Rectal smooth muscle tissue (tissue), 1 donor: ENCODE measurements at regions not wholly inside any gene's neighbourhood (a gene's known extent, or its start where the extent isn't known, plus 50 kb on each side); places are given as distances from the start of the nearest gene placed in this dataset.
"Not testable (repeated sequence)": the region's sequence is repeated elsewhere in the genome, so short reads cannot be mapped to it uniquely, and the experiment has no call there.

Experiments
- H3K27ac ChIP-seq: one replicate; pipeline ENCODE4 v1.7.0; 2013; ENCODE audit warnings: low read depth, low read length, inconsistent platforms
- H3K27me3 ChIP-seq: one replicate; pipeline ENCODE4 v1.7.0; 2013; ENCODE audit warnings: low read length; ENCODE audit not compliant: control insufficient read depth, insufficient read depth
- H3K36me3 ChIP-seq: one replicate; pipeline ENCODE4 v1.7.0; 2013; ENCODE audit warnings: low read length; ENCODE audit not compliant: control insufficient read depth, insufficient read depth
- H3K4me1 ChIP-seq: one replicate; pipeline ENCODE4 v1.7.0; 2013; ENCODE audit warnings: low read length; ENCODE audit not compliant: control insufficient read depth, insufficient read depth
- H3K4me3 ChIP-seq: one replicate; pipeline ENCODE4 v1.7.0; 2013; ENCODE audit warnings: low read length
- H3K9ac ChIP-seq: one replicate; pipeline ENCODE4 v1.7.0; 2013; ENCODE audit warnings: low read length

DNA sequence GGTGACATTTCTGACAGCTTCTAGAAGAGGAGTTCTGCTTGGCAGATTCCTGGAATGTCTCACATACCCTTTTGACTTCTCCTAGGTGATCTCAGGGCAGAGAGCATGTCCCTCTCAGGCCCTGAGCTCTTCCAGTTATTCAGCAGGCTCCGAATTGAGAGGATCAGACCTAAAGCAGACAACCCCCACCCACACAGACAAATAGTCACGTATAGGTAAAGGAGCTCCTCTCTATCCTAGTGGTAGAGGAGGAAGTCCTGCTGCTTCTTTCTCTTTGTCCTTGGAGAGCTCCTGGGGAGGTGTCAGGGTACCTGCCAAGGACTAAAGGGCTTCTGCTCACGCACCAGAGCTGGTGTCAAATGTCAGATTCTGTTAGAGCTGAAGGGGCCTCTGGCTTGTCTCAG, 128.1 kb downstream of the IER5 start:
- no peaks in the 10 kb centered on the region for H3K36me3 ChIP-seq
- H3K4me1 ChIP-seq, result no peaks in the 10 kb centered on the region
- H3K4me3 ChIP-seq, result no peak overlapping the region
- no peak overlapping the region for H3K9ac ChIP-seq
- H3K27ac ChIP-seq, result no peak overlapping the region
- H3K27me3 ChIP-seq, result no peaks in the 10 kb centered on the region

- Histone ChIP-seq H3K4me3 (no peak overlapping the region), H3K36me3 (no peaks in the 10 kb centered on the region), H3K27ac (no peak overlapping the region), H3K4me1 (no peaks in the 10 kb centered on the region), H3K27me3 (no peaks in the 10 kb centered on the region), H3K9ac (no peak overlapping the region)
Observed at GRCh38 chr1:181219938-181220337, 131.4 kb downstream of the IER5 start.

- H3K4me1 ChIP-seq, result no peaks in the 10 kb centered on the region
- no peak overlapping the region for H3K9ac ChIP-seq
- H3K36me3 ChIP-seq, result no peaks in the 10 kb centered on the region
- no peaks in the 10 kb centered on the region for H3K27me3 ChIP-seq
- H3K27ac ChIP-seq, result no peak overlapping the region
- H3K4me3 ChIP-seq, result no peak overlapping the region
Observed at GRCh38 chr1:181221078-181221477, 132.6 kb downstream of the IER5 start.

DNA sequence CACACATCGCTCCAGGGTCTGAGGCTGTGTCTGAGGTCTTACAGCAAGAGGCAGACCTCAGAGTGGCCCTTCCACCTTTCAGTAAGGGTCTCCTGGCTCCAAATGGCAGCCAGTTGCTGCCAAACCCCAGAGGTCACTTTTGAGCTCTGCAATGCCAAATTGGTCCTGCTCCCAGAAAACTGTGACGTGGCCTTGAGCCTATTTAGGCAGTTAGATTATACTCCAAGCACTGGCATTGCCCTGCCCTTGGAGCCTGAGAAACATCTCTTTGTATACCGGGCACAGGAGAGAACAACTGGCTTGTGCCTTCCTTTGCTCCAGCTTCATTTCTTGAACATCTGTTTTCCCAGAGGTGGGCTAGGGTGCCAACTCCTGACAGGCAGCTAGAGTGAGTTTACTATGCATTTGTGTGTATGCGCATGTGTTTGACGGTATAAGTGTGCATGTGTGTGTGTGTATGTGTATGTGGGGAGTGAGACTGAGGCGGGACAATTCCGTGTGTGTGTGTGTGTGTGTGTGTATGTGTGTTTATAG, 134.5 kb downstream of the IER5 start:
- no peak overlapping the region for H3K9ac ChIP-seq
- H3K36me3 ChIP-seq, result no peaks in the 10 kb centered on the region
- no peaks in the 10 kb centered on the region for H3K27me3 ChIP-seq
- H3K27ac ChIP-seq, result no peak overlapping the region
- H3K4me3 ChIP-seq, result no peak overlapping the region
- H3K4me1 ChIP-seq, result no peaks in the 10 kb centered on the region

GRCh38 chr1:181226728-181227127, 138.2 kb downstream of the IER5 start:
- H3K4me3 ChIP-seq, H3K27me3 ChIP-seq, H3K4me1 ChIP-seq, H3K36me3 ChIP-seq, H3K27ac ChIP-seq, H3K9ac ChIP-seq: not testable (repeated sequence)

DNA sequence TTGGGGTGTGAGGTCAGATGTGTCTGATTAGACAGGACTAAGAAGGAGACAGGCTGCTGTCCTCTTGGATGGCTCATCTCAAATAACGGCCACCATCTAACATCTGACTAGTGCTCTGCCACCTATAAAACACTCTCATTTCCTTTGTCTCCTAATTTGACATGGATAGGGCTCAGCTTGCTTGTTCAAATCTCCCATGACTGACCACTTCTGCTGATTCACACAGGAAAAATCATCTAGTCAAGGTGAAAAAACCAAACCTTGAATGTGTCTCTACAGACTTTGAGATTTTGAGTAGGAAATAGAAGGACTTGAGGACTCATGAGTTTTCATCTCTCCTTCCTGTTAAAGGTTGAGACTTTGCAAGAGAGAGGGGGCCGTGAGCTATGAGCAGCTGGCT, 150.6 kb downstream of the IER5 start:
- H3K9ac ChIP-seq, result no peak overlapping the region

DNA sequence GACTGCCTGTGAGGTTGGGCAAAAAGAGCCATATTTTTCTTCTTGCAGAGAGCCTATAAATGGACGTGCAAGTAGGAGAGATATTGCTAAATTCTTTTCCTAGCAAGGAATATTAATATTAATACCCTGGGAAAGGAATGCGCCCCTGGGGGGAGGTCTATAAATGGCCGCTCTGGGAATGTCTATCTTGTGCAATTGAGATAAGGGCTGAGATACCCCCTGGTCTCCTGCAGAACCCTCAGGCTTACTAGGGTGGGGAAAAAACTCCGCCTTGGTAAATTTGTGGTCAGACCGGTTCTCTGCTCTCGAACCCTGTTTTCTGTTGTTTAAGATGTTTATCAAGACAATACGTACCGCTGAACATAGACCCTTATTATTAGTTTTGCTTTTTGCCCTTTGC, 157.8 kb downstream of the IER5 start:
- H3K9ac ChIP-seq, H3K4me1 ChIP-seq, H3K27ac ChIP-seq, H3K27me3 ChIP-seq, H3K36me3 ChIP-seq, H3K4me3 ChIP-seq: not testable (repeated sequence)

More for the DNA sequence above, 150.6 kb downstream of the IER5 start:
- no peak overlapping the region for H3K4me3 ChIP-seq
- H3K27me3 ChIP-seq, result no peaks in the 10 kb centered on the region
- H3K36me3 ChIP-seq, result no peaks in the 10 kb centered on the region
- no peaks in the 10 kb centered on the region for H3K4me1 ChIP-seq
- H3K27ac ChIP-seq, result no peak overlapping the region

DNA sequence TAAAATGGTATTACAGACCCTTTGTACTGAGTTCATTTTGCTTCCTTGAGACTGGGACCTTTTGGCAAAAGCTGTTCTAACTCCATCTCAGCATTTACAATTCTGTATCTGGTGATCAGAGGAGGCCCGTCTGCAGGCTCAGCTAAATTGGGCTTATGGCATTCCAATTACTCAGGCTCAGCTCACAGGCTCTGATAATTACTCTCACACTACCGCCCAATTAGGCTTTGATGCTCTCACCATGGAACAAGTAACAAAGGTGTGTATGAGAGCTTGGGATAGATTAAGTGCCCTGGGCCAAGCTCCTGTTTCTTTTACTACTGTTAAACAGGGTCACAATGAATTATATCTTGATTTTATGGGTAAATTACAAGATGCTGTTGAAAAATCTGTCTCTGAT, 159.9 kb downstream of the IER5 start:
- not testable (repeated sequence) for H3K27me3 ChIP-seq, H3K4me3 ChIP-seq, H3K36me3 ChIP-seq, H3K4me1 ChIP-seq, H3K9ac ChIP-seq, H3K27ac ChIP-seq

GRCh38 chr1:181249186-181249585, 160.7 kb downstream of the IER5 start:
- H3K4me1 ChIP-seq, result peaks cover 4% of the 10 kb centered on the region
- no peak overlapping the region for H3K4me3 ChIP-seq
- no peak overlapping the region for H3K27ac ChIP-seq

DNA sequence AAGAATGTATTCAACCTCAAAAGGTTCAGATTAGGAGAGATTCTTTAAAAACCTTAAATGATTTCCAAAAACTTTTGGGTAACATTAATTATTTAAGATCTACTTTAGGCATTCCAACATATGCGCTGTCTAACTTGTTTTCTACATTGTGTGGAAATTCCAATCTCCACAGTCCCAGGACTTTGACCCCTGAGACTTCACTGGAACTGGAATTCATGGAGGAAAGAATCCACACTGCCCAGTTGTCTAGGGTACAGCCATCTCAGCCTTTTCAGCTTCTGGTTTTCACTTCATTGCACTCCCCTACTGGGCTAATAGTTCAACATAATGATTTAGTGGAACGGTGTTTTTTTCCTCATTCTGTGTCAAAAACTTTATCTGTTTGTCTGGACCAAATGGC, 161.5 kb downstream of the IER5 start:
- Histone ChIP-seq H3K36me3 (no peaks in the 10 kb centered on the region), H3K4me1 (peaks cover 4% of the 10 kb centered on the region), H3K27me3 (no peaks in the 10 kb centered on the region), H3K9ac (no peak overlapping the region), H3K4me3 (no peak overlapping the region), H3K27ac (no peak overlapping the region)

More at GRCh38 chr1:181249186-181249585, 160.7 kb downstream of the IER5 start:
- no peaks in the 10 kb centered on the region for H3K36me3 ChIP-seq
- no peaks in the 10 kb centered on the region for H3K27me3 ChIP-seq
- no peak overlapping the region for H3K9ac ChIP-seq

DNA sequence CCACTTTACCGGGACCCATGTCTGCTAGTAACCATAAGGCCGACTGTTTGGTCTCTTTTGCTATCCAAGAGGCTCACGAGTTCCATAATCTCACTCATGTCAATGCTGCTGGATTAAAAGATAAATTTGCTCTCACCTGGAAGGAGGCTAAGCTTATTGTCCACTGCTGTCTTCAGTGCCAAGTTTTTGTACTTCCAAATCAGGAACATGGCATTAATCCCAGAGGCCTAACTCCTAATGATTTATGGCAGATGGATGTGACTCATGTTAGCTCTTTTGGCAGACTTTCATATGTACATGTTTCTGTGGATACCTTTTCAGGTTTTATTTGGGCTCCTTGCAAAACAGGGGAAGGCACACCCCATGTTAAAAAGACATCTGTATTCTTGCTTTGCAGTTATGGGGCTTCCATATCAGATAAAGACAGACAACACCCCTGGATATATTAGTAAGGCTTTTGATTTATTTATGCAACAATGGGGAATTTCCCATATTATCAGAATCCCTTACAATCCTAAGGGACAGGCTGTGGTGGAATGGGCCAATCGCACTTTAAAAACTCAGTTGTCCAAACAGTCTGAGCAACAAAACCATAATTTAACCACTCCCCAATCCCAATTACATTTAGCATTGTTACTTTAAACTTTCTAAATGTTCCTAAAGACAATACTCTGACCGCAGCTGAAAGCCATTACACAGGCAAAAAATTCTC, 162.7 kb downstream of the IER5 start:
- H3K4me1 ChIP-seq, result peaks cover 4% of the 10 kb centered on the region
- H3K9ac ChIP-seq, result no peak overlapping the region
- no peaks in the 10 kb centered on the region for H3K36me3 ChIP-seq
- H3K27ac ChIP-seq, result no peak overlapping the region
- no peak overlapping the region for H3K4me3 ChIP-seq
- no peaks in the 10 kb centered on the region for H3K27me3 ChIP-seq

GRCh38 chr1:181251713-181252075, 163.2 kb downstream of the IER5 start:
- Histone ChIP-seq H3K4me1 (peaks cover 4% of the 10 kb centered on the region), H3K27me3 (no peaks in the 10 kb centered on the region), H3K9ac (no peak overlapping the region), H3K4me3 (no peak overlapping the region), H3K27ac (no peak overlapping the region), H3K36me3 (no peaks in the 10 kb centered on the region)

- H3K36me3 ChIP-seq, H3K9ac ChIP-seq, H3K4me1 ChIP-seq, H3K27ac ChIP-seq, H3K4me3 ChIP-seq, H3K27me3 ChIP-seq: not testable (repeated sequence)
Observed at GRCh38 chr1:181253601-181254000, 165.1 kb downstream of the IER5 start.
